ENCODE measurements at regions not wholly inside any gene's neighbourhood (a gene's known extent, or its start where the extent isn't known, plus 50 kb on each side); places are given as distances from the start of the nearest gene placed in this dataset.

DNA sequence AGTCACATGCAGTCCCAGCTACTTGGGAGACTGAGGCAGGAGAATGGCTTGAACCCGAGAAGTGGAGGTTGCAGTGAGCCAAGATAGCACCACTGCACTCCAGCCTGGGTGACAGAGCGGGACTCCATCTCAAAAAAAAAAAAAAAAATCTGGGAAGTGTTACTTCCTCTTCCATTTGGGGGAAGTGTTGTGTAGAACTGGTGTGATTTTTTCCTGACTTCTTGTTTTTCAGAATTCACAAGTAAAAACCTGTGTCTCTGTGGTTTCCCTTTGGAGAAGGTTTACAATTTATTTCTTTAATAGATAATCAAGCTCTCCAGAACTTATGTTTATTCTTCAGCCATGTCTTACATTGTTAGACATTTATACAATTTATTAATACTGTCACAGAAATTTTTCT, 396.1 kb downstream of the BRD1 start:
- DNase-seq (ENCODE audit: low read depth), result no peak
- no peak overlapping the region for H3K4me3 ChIP-seq (ENCODE audit: low read depth, low read length)
- TF ChIP-seq, protein P1, sequence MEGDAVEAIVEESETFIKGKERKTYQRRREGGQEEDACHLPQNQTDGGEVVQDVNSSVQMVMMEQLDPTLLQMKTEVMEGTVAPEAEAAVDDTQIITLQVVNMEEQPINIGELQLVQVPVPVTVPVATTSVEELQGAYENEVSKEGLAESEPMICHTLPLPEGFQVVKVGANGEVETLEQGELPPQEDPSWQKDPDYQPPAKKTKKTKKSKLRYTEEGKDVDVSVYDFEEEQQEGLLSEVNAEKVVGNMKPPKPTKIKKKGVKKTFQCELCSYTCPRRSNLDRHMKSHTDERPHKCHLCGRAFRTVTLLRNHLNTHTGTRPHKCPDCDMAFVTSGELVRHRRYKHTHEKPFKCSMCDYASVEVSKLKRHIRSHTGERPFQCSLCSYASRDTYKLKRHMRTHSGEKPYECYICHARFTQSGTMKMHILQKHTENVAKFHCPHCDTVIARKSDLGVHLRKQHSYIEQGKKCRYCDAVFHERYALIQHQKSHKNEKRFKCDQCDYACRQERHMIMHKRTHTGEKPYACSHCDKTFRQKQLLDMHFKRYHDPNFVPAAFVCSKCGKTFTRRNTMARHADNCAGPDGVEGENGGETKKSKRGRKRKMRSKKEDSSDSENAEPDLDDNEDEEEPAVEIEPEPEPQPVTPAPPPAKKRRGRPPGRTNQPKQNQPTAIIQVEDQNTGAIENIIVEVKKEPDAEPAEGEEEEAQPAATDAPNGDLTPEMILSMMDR (IDR thresholded peaks at IDR 0.05; ENCODE audit: control insufficient read depth, extremely low read depth, insufficient read depth), result no peak

DNA sequence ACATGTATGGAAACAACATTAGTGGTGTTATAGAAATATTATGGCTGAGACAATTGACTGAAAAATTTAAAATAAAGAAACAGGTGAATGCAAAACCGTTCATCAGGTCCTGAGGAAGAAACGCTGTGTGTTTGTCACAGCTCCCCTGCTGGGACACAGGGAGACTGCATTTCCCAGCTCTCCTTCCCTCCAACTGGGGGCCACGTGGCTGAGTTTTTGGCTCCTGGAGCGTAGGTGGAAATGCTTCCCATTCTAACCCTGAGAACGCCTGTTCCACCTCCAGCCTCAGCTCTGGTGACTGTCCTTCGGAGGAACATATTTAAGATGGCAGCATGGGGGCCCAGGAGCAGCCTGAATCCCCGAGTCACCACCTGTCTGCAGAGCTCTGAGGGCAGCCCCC, 398.6 kb downstream of the BRD1 start:
- no peak for DNase-seq (ENCODE audit: low read depth)
- TF ChIP-seq, protein P1 (IDR thresholded peaks at IDR 0.05; ENCODE audit: control insufficient read depth, extremely low read depth, insufficient read depth), result no peak
- H3K4me3 ChIP-seq (ENCODE audit: low read depth, low read length), result no peak overlapping the region

DNA sequence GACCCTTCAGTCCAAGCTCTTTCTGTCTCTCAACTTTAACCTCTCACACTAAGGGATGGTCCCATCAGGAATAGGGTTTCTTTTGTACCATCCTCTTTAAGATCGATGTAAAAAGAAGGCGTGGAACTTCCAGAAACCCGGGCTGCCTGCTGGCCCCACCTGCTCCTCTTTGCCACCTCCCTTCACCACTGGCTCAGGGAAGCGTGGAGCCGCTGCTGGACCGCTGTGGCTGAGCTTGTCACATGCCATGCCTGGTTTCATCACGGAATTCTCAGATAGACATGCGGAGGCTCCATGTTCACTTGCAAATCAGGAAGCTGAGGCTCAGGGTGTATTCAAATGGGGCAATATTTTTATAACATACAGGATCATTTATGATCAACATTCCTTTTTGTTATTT, 399.7 kb downstream of the BRD1 start:
- TF ChIP-seq, protein P1 (IDR thresholded peaks at IDR 0.05; ENCODE audit: control insufficient read depth, extremely low read depth, insufficient read depth), result no peak
- no peak for DNase-seq (ENCODE audit: low read depth)
- H3K4me3 ChIP-seq (ENCODE audit: low read depth, low read length), result no peak overlapping the region

DNA sequence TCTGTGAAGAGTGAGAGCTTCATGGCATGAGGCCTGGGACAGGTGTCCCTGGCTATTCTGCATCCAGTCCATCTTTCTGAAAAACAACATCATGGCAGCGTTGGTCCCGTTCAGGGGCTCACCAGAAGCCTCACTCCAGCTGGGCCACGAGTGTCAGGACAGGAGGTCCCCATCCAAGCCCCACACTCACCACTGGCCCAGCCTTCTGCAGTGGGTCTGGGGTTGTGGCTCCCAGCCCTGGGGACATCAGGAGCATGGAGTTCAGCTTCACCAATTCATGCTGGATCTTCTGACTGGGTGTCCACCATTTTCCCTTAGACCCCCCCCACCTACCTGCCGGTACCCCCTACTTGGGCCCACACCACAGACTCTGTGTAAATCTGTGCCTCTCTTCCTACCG, 400.3 kb downstream of the BRD1 start:
- no peak overlapping the region for H3K4me3 ChIP-seq (ENCODE audit: low read depth, low read length)
- TF ChIP-seq, protein P1 (IDR thresholded peaks at IDR 0.05; ENCODE audit: control insufficient read depth, extremely low read depth, insufficient read depth), result no peak
- no peak for DNase-seq (ENCODE audit: low read depth)

DNA sequence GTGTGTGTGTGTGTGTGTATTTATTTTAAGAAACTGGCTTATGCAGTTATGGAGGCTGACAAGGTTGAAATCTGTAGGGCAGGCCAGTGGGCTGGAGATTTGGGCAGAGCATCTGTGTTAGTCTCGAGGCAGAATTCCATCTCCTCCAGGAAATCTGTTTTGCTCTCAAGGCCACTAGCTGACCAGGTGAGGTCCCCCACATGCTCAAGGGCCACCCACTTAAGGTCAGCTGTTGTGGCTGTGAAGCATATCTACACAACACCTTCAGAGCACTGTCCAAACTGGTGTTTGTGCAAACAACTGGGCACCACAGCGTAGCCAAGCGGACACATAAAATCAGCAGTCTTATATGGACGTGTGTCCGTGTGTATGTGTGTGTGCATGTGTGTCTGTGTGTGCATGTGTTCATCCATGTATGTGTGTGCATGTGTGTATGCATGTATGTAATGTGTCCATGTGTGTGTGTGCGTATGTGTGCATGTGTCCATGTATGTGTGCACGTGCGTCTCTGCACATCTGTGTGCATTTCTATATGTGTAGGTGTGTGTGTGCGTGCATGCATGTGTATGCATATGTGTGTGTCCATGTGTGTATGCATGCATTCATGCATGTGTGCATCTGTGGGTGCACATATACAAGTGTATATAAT, 400.9 kb downstream of the BRD1 start:
- DNase-seq (ENCODE audit: low read depth), result no peak
- no peak overlapping the region for H3K4me3 ChIP-seq (ENCODE audit: low read depth, low read length)
- TF ChIP-seq, protein P1 (IDR thresholded peaks at IDR 0.05; ENCODE audit: control insufficient read depth, extremely low read depth, insufficient read depth), result no peak

DNA sequence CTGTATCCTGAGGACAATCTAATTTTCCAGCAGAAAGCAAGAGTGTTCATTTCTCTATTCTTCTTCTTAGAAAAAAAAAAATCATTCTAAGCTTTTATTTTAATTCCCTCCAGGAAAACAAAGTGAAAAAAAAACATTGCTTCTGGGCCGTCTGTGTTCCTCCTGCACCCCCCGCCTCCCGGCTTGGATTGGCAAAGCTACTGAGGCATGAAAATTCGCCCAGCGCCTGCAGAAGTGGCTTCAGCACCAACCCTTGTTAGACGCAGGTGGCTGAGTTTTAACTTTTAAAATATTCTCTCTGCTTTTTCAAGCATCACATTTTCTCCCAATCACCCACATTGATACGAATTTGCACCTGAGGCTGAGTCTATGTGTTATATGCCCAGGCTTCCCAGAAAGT, 401.6 kb downstream of the BRD1 start:
- DNase-seq (ENCODE audit: low read depth), result no peak
- H3K4me3 ChIP-seq (ENCODE audit: low read depth, low read length), result no peak overlapping the region
- TF ChIP-seq, protein P1 (IDR thresholded peaks at IDR 0.05; ENCODE audit: control insufficient read depth, extremely low read depth, insufficient read depth), result no peak

DNA sequence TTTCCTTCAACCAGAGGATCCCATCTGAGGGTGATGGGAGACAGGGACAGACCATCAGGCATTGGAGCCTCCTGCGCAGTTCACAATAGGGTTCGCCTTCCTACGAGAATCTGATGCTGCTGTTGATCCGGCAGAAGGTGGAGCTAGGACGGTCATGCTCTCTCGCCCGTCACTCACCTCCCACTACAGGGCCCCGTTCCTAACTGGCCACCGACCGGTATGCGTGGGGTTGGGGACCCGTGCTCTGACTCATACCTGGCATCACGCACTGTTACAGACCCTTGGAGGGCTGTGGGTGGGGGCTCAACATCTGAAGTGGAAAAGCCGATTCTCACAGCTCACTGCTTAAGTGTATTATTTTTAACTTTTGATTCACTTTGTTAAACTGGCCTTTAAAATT, 402.3 kb downstream of the BRD1 start:
- TF ChIP-seq, protein P1 (IDR thresholded peaks at IDR 0.05; ENCODE audit: control insufficient read depth, extremely low read depth, insufficient read depth), result no peak
- no peak overlapping the region for H3K4me3 ChIP-seq (ENCODE audit: low read depth, low read length)
- no peak for DNase-seq (ENCODE audit: low read depth)
